PC-3 (cell line): ENCODE measurements at regions not wholly inside any gene's neighbourhood (a gene's known extent, or its start where the extent isn't known, plus 50 kb on each side); places are given as distances from the start of the nearest gene placed in this dataset.

ENCODE experiments used
- ATAC-seq: fragments of 200-7000 bp; cut with Tn5 transposase; 2 replicates; pipeline ENCODE4 v1.9.1; 2020; ENCODE audit warnings: mild to moderate bottlenecking, moderate library complexity
- BruUV-seq: library from RNA; stranded (reverse); fragments of 400-500 nt; replicated peaks from 2 replicates; lab custom pipeline; 2021; lab: Mats Ljungman, UMichigan
- CTCF ChIA-PET: fragments of 300-600 bp; sonication (Branson Sonifier 250); formaldehyde crosslinking; loops from one replicate; lab custom pipeline; 2022; ENCODE audit warnings: antibody characterized with exemption; lab: Charles Lee
- POLR2A ChIA-PET: fragments of 300-600 bp; sonication (Branson Sonifier 250); formaldehyde crosslinking; loops from one replicate; lab custom pipeline; 2022; ENCODE audit warnings: antibody characterized with exemption; ENCODE audit not compliant: unreplicated experiment; lab: Charles Lee
- DNase-seq: peaks from one replicate; pipeline ENCODE4 v3.0.0-alpha.2; 2015
- H2AFZ ChIP-seq: fragments of 300-600 bp; sonication (generic); 2 replicates; pipeline ENCODE4 v1.6.0; 2016; ENCODE audit warnings: antibody characterized with exemption, low read length
- H3F3A ChIP-seq: fragments of 300-600 bp; sonication (generic); one replicate; pipeline ENCODE4 v1.6.0; 2017; ENCODE audit warnings: antibody characterized with exemption, low read length, control low read depth, mild to moderate bottlenecking; ENCODE audit not compliant: unreplicated experiment
- H3K27ac ChIP-seq: fragments of 300-600 bp; sonication (generic); 2 replicates; pipeline ENCODE4 v1.5.1; 2016; ENCODE audit warnings: mild to moderate bottlenecking, low read length
- H3K27me3 ChIP-seq: fragments of 300-600 bp; sonication (generic); 2 replicates; pipeline ENCODE4 v1.6.1; 2016; ENCODE audit warnings: low read length, mixed read lengths
- H3K36me3 ChIP-seq: fragments of 300-600 bp; sonication (generic); 2 replicates; pipeline ENCODE4 v1.6.1; 2016; ENCODE audit warnings: low read depth, mixed run types, low read length, mixed read lengths
- H3K4me1 ChIP-seq: fragments of 300-600 bp; sonication (generic); 2 replicates; pipeline ENCODE4 v1.5.1; 2016; ENCODE audit warnings: low read length; ENCODE audit not compliant: insufficient read depth
- H3K4me2 ChIP-seq: fragments of 300-600 bp; sonication (generic); 2 replicates; pipeline ENCODE4 v1.6.0; 2016; ENCODE audit warnings: low read length
- H3K4me3 ChIP-seq: fragments of 300-600 bp; sonication (generic); 2 replicates; pipeline ENCODE4 v1.5.1; 2016; ENCODE audit warnings: mild to moderate bottlenecking, low read length, mixed read lengths
- H3K79me2 ChIP-seq: fragments of 300-600 bp; sonication (generic); 2 replicates; pipeline ENCODE4 v1.6.1; 2017; ENCODE audit warnings: low read length, mixed read lengths
- H3K9ac ChIP-seq: fragments of 300-600 bp; sonication (generic); 2 replicates; pipeline ENCODE4 v1.6.0; 2016; ENCODE audit warnings: mild to moderate bottlenecking, low read length
- H3K9me2 ChIP-seq: fragments of 300-600 bp; sonication (generic); replicated peaks from 2 replicates; pipeline ENCODE4 v1.6.1; 2016; ENCODE audit warnings: mixed run types, low read length, mixed read lengths
- H3K9me3 ChIP-seq: fragments of 300-600 bp; sonication (generic); 2 replicates; pipeline ENCODE4 v1.6.1; 2016; ENCODE audit warnings: low read length, mixed read lengths
- H4K20me1 ChIP-seq: fragments of 300-600 bp; sonication (generic); 2 replicates; pipeline ENCODE4 v1.6.1; 2016; ENCODE audit warnings: low read length, mixed read lengths
- EZH2 ChIP-seq: fragments of 300-600 bp; sonication (generic); IDR thresholded peaks from one replicate; pipeline ENCODE4 v1.6.1; 2017; ENCODE audit warnings: antibody characterized with exemption, mild to moderate bottlenecking, low read length; ENCODE audit not compliant: unreplicated experiment
- EZH2phosphoT487 ChIP-seq: fragments of 300-600 bp; sonication (generic); IDR thresholded peaks from 2 replicates; pipeline ENCODE4 v1.6.1; 2018; ENCODE audit warnings: mild to moderate bottlenecking, antibody characterized with exemption, low read length, borderline replicate concordance
- intact Hi-C: fragments of 100-400 bp; cut with micrococcal nuclease; formaldehyde crosslinking; loops from 2 replicates; pipeline ENCODE4 v1.9.0; 2023
- TF ChIP-seq, protein P1 (sequence below): fragments of 300-600 bp; sonication (generic); conservative IDR thresholded peaks from 2 replicates; pipeline ENCODE4 v1.5.1; 2017; ENCODE audit warnings: antibody characterized with exemption, low read depth, mild to moderate bottlenecking, low read length

DNA sequence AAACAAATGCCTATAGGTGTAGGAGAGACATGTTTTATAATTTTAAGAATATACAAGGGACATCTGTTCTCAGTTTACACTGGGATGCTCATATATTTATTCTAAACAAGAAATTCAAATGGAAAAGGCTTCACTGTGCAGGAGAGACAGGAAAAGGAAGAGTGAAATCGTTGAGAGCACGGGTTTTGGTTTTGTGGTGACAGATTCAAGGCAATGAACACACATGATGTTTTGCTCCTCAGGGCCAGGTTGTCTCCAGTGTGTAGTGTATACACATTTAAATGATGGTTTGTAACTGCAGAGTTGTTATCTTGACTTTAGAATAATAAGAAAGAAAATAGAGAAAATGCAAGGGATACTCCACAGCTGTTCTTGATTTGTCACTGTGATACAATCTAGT, 73.7 kb downstream of the S1PR1 start:
- no TSS peak for BruUV-seq
- Histone ChIP-seq H3K27ac (no peak overlapping the region), H3K4me1 (no peaks in the 10 kb centered on the region), H3K27me3 (peaks cover 78% of the 10 kb centered on the region), H4K20me1 (no peaks in the 10 kb centered on the region), H3K4me3 (no peak overlapping the region), H3K9me3 (no peaks in the 10 kb centered on the region), H3K36me3 (no peaks in the 10 kb centered on the region), H3K4me2 (no peak overlapping the region), H3K9me2 (no peaks in the 10 kb centered on the region), H3K79me2 (no peaks in the 10 kb centered on the region), H3K9ac (no peak overlapping the region), H2AFZ (no peak overlapping the region), H3F3A (no peaks in the 10 kb centered on the region)
- TF ChIP-seq EZH2 (no peak), EZH2phosphoT487 (no peak)
- TF ChIP-seq, protein P1, sequence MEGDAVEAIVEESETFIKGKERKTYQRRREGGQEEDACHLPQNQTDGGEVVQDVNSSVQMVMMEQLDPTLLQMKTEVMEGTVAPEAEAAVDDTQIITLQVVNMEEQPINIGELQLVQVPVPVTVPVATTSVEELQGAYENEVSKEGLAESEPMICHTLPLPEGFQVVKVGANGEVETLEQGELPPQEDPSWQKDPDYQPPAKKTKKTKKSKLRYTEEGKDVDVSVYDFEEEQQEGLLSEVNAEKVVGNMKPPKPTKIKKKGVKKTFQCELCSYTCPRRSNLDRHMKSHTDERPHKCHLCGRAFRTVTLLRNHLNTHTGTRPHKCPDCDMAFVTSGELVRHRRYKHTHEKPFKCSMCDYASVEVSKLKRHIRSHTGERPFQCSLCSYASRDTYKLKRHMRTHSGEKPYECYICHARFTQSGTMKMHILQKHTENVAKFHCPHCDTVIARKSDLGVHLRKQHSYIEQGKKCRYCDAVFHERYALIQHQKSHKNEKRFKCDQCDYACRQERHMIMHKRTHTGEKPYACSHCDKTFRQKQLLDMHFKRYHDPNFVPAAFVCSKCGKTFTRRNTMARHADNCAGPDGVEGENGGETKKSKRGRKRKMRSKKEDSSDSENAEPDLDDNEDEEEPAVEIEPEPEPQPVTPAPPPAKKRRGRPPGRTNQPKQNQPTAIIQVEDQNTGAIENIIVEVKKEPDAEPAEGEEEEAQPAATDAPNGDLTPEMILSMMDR = no peak
- ChIA-PET CTCF (no interaction called here), POLR2A (no interaction called here)
- intact Hi-C loops = no loop called here
- no peak for ATAC-seq
- DNase-seq = no peak

DNA sequence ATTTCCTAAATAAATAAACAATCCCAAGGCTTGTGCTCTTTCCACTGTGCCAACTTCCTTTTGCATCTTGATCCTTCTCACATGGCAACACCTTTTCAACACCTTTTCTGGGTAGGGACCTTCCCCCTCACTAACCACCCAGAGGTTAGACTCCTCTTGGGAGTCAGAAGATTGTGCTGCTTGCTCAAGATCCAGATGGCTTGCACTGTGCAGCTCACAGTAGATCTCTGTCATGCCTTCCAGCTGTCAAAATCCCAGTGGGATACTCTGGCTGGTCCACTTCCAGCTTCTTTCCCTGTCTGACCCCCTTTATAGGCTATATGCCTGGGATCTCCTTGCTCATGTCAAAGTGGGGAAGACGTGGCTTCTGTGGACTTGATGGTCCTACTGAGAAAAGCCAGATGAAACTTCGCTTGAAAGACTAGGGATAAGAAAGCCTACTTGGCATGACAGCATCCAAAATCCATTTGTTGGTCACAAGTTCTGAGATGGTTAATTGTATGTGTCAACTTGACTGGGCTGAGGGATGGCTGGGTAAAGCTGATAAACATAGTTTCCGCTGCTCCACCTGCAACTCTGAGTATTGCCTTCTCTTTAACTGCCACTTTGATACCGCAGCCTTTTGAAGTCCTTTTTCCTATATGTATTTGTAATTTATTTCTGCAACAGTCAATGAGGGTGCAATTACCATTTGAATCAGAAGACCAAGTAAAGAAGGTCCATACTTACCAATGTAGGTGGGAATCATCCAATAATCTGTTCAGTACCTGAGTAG, 74.5 kb downstream of the S1PR1 start:
- H3K4me3 ChIP-seq = no peak overlapping the region
- CTCF ChIA-PET = no interaction called here
- BruUV-seq = no TSS peak

DNA sequence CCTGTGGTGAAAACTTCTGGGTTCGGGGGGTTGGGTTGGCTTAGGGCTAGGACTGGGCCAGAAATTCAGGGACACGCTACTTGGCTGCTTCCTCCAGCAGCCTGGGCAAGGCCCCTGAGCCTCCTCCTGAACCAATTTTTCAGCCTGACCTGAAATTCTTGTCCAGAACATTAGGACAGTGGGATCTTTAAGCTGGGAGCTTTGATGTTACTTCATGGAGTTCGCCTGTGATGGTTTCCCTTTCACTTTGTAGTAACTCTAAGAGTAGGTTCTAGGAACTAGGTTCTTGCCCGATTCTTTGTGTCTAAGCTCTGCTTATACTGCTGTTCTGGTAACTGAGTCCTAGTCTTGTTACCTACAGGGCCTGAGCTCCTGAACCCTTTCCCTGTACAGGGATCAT, 75.3 kb downstream of the S1PR1 start:
- Histone ChIP-seq H3K9me3 (no peaks in the 10 kb centered on the region), H3K9ac (no peak overlapping the region), H3K4me2 (no peak overlapping the region), H2AFZ (no peak overlapping the region), H3F3A (no peaks in the 10 kb centered on the region), H3K4me1 (no peaks in the 10 kb centered on the region), H4K20me1 (no peaks in the 10 kb centered on the region), H3K9me2 (no peaks in the 10 kb centered on the region), H3K4me3 (no peak overlapping the region), H3K27me3 (peaks cover 81% of the 10 kb centered on the region), H3K79me2 (no peaks in the 10 kb centered on the region), H3K36me3 (no peaks in the 10 kb centered on the region), H3K27ac (no peak overlapping the region)
- TF ChIP-seq, protein P1 = no peak
- TF ChIP-seq EZH2phosphoT487 = no peak
- no peak for TF ChIP-seq EZH2
- no TSS peak for BruUV-seq
- CTCF ChIA-PET = no interaction called here
- POLR2A ChIA-PET = no interaction called here
- DNase-seq = no peak
- intact Hi-C loops = no loop called here
- no peak for ATAC-seq

More for the DNA sequence above, 74.5 kb downstream of the S1PR1 start:
- TF ChIP-seq, protein P1 = no peak
- TF ChIP-seq EZH2 = no peak
- TF ChIP-seq EZH2phosphoT487 = no peak
- Histone ChIP-seq H3K9ac (no peak overlapping the region), H3F3A (no peaks in the 10 kb centered on the region), H3K36me3 (no peaks in the 10 kb centered on the region), H2AFZ (no peak overlapping the region), H3K9me2 (no peaks in the 10 kb centered on the region), H3K27me3 (peaks cover 80% of the 10 kb centered on the region), H3K4me1 (no peaks in the 10 kb centered on the region), H4K20me1 (no peaks in the 10 kb centered on the region), H3K4me2 (no peak overlapping the region), H3K79me2 (no peaks in the 10 kb centered on the region), H3K9me3 (no peaks in the 10 kb centered on the region), H3K27ac (no peak overlapping the region)
- POLR2A ChIA-PET = no interaction called here
- no peak for DNase-seq
- intact Hi-C loops = no loop called here
- no peak for ATAC-seq
